ENCODE measurements at regions not wholly inside any gene's neighbourhood (a gene's known extent, or its start where the extent isn't known, plus 50 kb on each side); places are given as distances from the start of the nearest gene placed in this dataset.
A peak's percentile ranks its signal among the peaks of the same experiment; 100 is the strongest.

GRCh38 chr1:232452736-232453440, 177.0 kb downstream of the SIPA1L2 start:
- ChIA-PET CTCF (interaction anchor here (0.6 to 2.8 kb wide), 6 partner anchors 15 to 1924 kb away, joined by 3 to 11 read pairs (median 3); no protein-coding TSS in a partner anchor), POLR2A (interaction anchor here (0.6 to 1.4 kb wide), 5 partner anchors 10 to 177 kb away, joined by 3 to 5 read pairs (median 3); partner anchors contain the start of gene SIPA1L2)
- Mint-ChIP-seq H3K4me3 (ENCODE audit: unreplicated experiment) (no peak overlapping the region), H3K27ac (ENCODE audit: low read depth, unreplicated experiment) (no peak overlapping the region), H3K36me3 (ENCODE audit: insufficient read depth, unreplicated experiment) (peaks cover 6% of the 10 kb centered on the region), H3K4me1 (ENCODE audit: insufficient read depth, unreplicated experiment) (peaks cover 8% of the 10 kb centered on the region), H3K9me3 (ENCODE audit: unreplicated experiment) (no peaks in the 10 kb centered on the region), H3K27me3 (ENCODE audit: insufficient read depth, unreplicated experiment) (no peaks in the 10 kb centered on the region)
- intact Hi-C loops (cut with micrococcal nuclease) = no loop called here
- no peak for TF ChIP-seq CTCF (IDR thresholded peaks at IDR 0.05; ENCODE audit: unreplicated experiment)
- DNase-seq (ENCODE audit: unreplicated experiment) = no peak
- BruUV-seq (replicated peaks) = no TSS peak

- BruUV-seq (replicated peaks) = no TSS peak
- intact Hi-C loops (cut with micrococcal nuclease) = no loop called here
- peaks cover 8% of the 10 kb centered on the region for H3K4me1 Mint-ChIP-seq (ENCODE audit: insufficient read depth, unreplicated experiment)
- no peak overlapping the region for H3K27ac Mint-ChIP-seq (ENCODE audit: low read depth, unreplicated experiment)
- DNase-seq (ENCODE audit: unreplicated experiment) = no peak
- no peaks in the 10 kb centered on the region for H3K27me3 Mint-ChIP-seq (ENCODE audit: insufficient read depth, unreplicated experiment)
- ChIA-PET CTCF (interaction anchor here (0.6 to 2.8 kb wide), 4 partner anchors 16 to 1924 kb away, joined by 3 to 11 read pairs (median 4); no protein-coding TSS in a partner anchor), POLR2A (interaction anchor here (1.0 kb wide), 1 partner anchor 9 kb away, joined by 4 read pairs; no protein-coding TSS in a partner anchor)
- peaks cover 6% of the 10 kb centered on the region for H3K36me3 Mint-ChIP-seq (ENCODE audit: insufficient read depth, unreplicated experiment)
- no peak overlapping the region for H3K4me3 Mint-ChIP-seq (ENCODE audit: unreplicated experiment)
- no peaks in the 10 kb centered on the region for H3K9me3 Mint-ChIP-seq (ENCODE audit: unreplicated experiment)
- TF ChIP-seq CTCF (IDR thresholded peaks at IDR 0.05; ENCODE audit: unreplicated experiment) = no peak
Observed at GRCh38 chr1:232452117-232452516, 177.8 kb downstream of the SIPA1L2 start.

- H3K27ac Mint-ChIP-seq (ENCODE audit: low read depth, unreplicated experiment) = no peak overlapping the region
- no peak for TF ChIP-seq CTCF (IDR thresholded peaks at IDR 0.05; ENCODE audit: unreplicated experiment)
- no peak for DNase-seq (ENCODE audit: unreplicated experiment)
- H3K27me3 Mint-ChIP-seq (ENCODE audit: insufficient read depth, unreplicated experiment) = no peaks in the 10 kb centered on the region
- peaks cover under 1% of the 10 kb centered on the region for H3K36me3 Mint-ChIP-seq (ENCODE audit: insufficient read depth, unreplicated experiment)
- H3K9me3 Mint-ChIP-seq (ENCODE audit: unreplicated experiment) = no peaks in the 10 kb centered on the region
- ChIA-PET POLR2A (interaction anchor here (1.0 kb wide), 1 partner anchor 8 kb away, joined by 4 read pairs; no protein-coding TSS in a partner anchor), CTCF (interaction anchor here (1.3 to 2.8 kb wide), 4 partner anchors 16 to 726 kb away, joined by 4 to 11 read pairs (median 5); no protein-coding TSS in a partner anchor)
- intact Hi-C loops (cut with micrococcal nuclease) = no loop called here
- peaks cover 8% of the 10 kb centered on the region for H3K4me1 Mint-ChIP-seq (ENCODE audit: insufficient read depth, unreplicated experiment)
- H3K4me3 Mint-ChIP-seq (ENCODE audit: unreplicated experiment) = no peak overlapping the region
- BruUV-seq (replicated peaks) = no TSS peak
Observed at GRCh38 chr1:232451506-232451905, 178.4 kb downstream of the SIPA1L2 start.

- ChIA-PET CTCF (interaction anchor here (1.2 to 1.6 kb wide), 3 partner anchors 9 to 725 kb away, joined by 3 to 5 read pairs (median 4); no protein-coding TSS in a partner anchor), POLR2A (interaction anchor here (0.7 to 1.0 kb wide), 3 partner anchors 19 to 403 kb away, joined by 3 read pairs; no protein-coding TSS in a partner anchor)
- intact Hi-C loops (cut with micrococcal nuclease) = no loop called here
- no peak for TF ChIP-seq CTCF (IDR thresholded peaks at IDR 0.05; ENCODE audit: unreplicated experiment)
- no peak for DNase-seq (ENCODE audit: unreplicated experiment)
- Mint-ChIP-seq H3K9me3 (ENCODE audit: unreplicated experiment) (no peaks in the 10 kb centered on the region), H3K4me3 (ENCODE audit: unreplicated experiment) (no peak overlapping the region), H3K27me3 (ENCODE audit: insufficient read depth, unreplicated experiment) (no peaks in the 10 kb centered on the region), H3K36me3 (ENCODE audit: insufficient read depth, unreplicated experiment) (no peaks in the 10 kb centered on the region), H3K4me1 (ENCODE audit: insufficient read depth, unreplicated experiment) (peaks cover 8% of the 10 kb centered on the region), H3K27ac (ENCODE audit: low read depth, unreplicated experiment) (peak overlapping the region; percentile 8)
- BruUV-seq (replicated peaks) = no TSS peak
Observed at GRCh38 chr1:232450615-232451014, 179.3 kb downstream of the SIPA1L2 start.

Data from MCF 10A (cell line).